NT2/D1 (cell line): ENCODE measurements at regions not wholly inside any gene's neighbourhood (a gene's known extent, or its start where the extent isn't known, plus 50 kb on each side); places are given as distances from the start of the nearest gene placed in this dataset.

ENCODE experiments used
- DNase-seq: peaks from one replicate; pipeline ENCODE4 v3.0.0-alpha.2; 2011; ENCODE audit warnings: low read depth, low spot score
- H3K27me3 ChIP-seq: 2 replicates; pipeline ENCODE4 v1.6.0; 2011; ENCODE audit warnings: mild to moderate bottlenecking; ENCODE audit not compliant: insufficient read length, insufficient read depth
- H3K36me3 ChIP-seq: 2 replicates; pipeline ENCODE4 v1.6.1; 2011; ENCODE audit warnings: mild to moderate bottlenecking, low read length, mixed read lengths; ENCODE audit not compliant: insufficient read depth, insufficient read length
- H3K4me1 ChIP-seq: 2 replicates; pipeline ENCODE4 v1.5.1; 2011; ENCODE audit not compliant: insufficient read depth, insufficient read length
- H3K4me3 ChIP-seq: 2 replicates; pipeline ENCODE4 v1.5.1; 2011; ENCODE audit warnings: low read depth; ENCODE audit not compliant: insufficient read length
- H3K9ac ChIP-seq: 2 replicates; pipeline ENCODE4 v1.6.0; 2011; ENCODE audit warnings: low read depth; ENCODE audit not compliant: insufficient read length
- H3K9me3 ChIP-seq: 2 replicates; pipeline ENCODE4 v1.5.1; 2011; ENCODE audit warnings: mild to moderate bottlenecking, low read length; ENCODE audit not compliant: insufficient read depth
- SUZ12 ChIP-seq: IDR thresholded peaks from 2 replicates; pipeline ENCODE4 v1.6.1; 2011; ENCODE audit not compliant: insufficient read length, insufficient read depth; ENCODE audit errors: extremely low read depth
- YY1 ChIP-seq: IDR thresholded peaks from 2 replicates; pipeline ENCODE4 v1.6.1; 2011; ENCODE audit not compliant: insufficient read length, insufficient read depth
- ZNF274 ChIP-seq: IDR thresholded peaks from 2 replicates; pipeline ENCODE4 v1.6.1; 2011; ENCODE audit warnings: mild to moderate bottlenecking, low read depth, low read length

DNA sequence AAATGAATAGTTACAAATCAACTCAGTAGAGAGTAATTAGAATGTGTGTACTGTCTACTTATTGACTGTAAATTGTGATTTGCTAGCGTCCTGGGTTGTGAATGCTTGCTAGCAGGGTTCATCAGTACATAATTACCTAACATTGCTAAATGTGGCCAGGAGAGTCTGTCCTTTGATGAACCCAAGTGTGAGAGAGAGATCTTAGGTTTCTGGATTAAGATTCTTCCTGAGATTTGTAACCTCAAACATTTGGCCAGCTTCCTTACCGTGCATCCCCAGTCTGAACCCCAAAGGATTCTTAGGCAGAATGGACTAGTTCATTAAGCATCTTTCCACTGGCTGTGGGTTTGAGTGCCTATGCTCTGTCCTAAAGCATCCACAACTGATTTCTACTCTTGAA lies 84.0 kb upstream of the ITPRID2 start:
- no peak overlapping the region for H3K9ac ChIP-seq
- H3K9me3 ChIP-seq, result no peaks in the 10 kb centered on the region
- no peak for DNase-seq
- TF ChIP-seq SUZ12 (no peak), ZNF274 (no peak)
- no peaks in the 10 kb centered on the region for H3K4me1 ChIP-seq
- H3K36me3 ChIP-seq, result no peaks in the 10 kb centered on the region
- H3K4me3 ChIP-seq, result no peak overlapping the region
- H3K27me3 ChIP-seq, result no peaks in the 10 kb centered on the region

DNA sequence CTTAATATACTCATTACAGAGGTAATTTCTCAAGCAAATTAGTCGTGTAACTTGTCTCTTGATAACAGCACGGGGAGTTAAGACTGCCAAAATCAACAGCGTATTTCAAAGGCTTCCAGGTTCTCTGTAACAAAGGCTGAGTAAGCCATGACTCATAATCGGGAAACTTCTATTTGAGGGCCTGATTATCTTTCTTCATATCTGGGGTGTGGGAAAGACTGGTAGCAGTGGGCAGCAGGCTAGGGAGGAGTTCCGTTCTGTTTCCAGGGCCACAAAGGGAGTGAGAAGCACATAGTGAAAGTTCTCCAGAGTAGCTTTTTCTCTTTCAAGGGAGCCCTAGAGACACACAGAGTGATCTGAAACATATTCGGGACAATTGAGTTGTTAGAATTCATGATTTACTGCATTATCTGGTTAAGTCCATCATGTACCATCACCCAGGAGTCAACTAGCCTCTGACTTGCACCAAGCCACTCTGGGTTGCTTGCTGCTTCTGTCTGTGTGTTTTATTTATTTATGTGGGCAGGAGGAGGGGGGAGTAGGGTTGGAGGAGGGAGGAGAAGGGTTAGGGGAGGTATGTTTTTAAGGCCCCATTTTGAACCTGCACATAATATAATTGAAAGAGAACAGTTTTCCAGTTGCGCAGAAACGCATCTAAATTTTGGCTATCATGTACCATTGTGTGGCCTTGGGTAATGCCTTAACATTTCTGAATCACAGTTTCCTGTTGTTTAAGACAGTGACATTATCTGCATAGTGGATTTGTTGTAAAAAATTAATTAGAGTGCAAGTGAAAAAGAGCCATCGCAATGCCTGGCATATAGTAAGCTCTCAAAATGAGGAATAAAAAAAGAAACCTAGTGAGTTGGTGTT lies 80.5 kb upstream of the ITPRID2 start:
- no peaks in the 10 kb centered on the region for H3K9me3 ChIP-seq
- no peaks in the 10 kb centered on the region for H3K4me1 ChIP-seq
- no peak for TF ChIP-seq ZNF274
- no peak for TF ChIP-seq YY1
- no peak for TF ChIP-seq SUZ12
- H3K9ac ChIP-seq, result no peak overlapping the region
- no peaks in the 10 kb centered on the region for H3K27me3 ChIP-seq
- no peak overlapping the region for H3K4me3 ChIP-seq
- DNase-seq, result no peak
- no peaks in the 10 kb centered on the region for H3K36me3 ChIP-seq

DNA sequence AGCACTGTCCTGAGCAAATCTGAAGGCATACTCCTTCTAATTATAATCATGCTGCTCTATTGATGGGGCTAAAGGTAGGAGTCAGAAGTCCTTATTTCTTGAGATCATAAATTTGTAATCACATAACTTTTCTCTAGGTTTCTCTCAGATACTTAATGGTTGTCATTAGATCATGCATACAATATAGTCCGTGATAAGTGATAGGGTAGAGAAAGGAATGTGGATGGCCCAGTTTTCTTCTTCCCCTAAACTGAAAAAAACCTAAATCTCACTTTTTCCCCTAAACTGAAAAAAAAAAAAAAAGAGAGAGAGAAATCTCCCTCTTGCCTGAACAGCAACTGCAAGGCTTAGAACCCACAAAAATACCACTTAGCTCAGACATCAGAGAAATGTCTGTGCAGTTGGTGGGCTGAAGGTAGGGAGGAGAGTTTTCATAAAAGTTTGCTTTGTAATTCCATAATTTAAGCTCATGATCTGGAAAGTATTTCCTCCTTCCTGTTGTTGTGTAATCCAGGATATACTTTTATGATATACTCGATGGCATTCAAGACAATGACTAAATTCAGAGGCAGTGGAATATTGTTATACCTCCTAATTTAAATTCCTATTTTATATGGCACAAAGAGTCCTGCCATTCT lies 79.3 kb upstream of the ITPRID2 start:
- no peak overlapping the region for H3K9ac ChIP-seq
- no peak for TF ChIP-seq ZNF274
- no peak for TF ChIP-seq SUZ12
- no peak for TF ChIP-seq YY1
- H3K27me3 ChIP-seq, result no peaks in the 10 kb centered on the region
- no peak for DNase-seq
- no peak overlapping the region for H3K4me3 ChIP-seq
- no peaks in the 10 kb centered on the region for H3K9me3 ChIP-seq
- no peaks in the 10 kb centered on the region for H3K36me3 ChIP-seq
- no peaks in the 10 kb centered on the region for H3K4me1 ChIP-seq

DNA sequence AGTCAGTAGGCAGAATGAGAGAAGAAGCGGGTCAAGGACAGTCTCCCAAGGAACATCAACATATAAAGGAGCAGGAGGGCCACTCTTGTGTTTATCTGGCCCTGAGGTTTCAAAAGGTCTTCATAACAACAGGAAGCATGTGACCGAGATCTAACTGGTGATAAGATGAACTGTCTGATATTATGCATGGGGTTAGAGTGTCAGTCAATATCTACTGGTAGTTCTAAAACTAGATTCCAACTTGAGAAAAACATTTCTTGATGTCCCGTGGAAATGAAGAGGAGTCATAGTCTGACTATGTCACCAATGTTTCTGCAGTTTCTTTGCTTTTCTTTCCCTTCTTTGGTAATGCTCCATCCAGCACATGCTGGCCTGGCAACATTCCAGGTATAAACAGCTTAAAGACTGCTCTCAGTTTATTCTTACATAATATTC lies 77.5 kb upstream of the ITPRID2 start:
- Histone ChIP-seq H3K4me1 (no peaks in the 10 kb centered on the region), H3K9me3 (no peaks in the 10 kb centered on the region), H3K9ac (no peak overlapping the region), H3K27me3 (no peaks in the 10 kb centered on the region), H3K36me3 (no peaks in the 10 kb centered on the region), H3K4me3 (no peak overlapping the region)
- TF ChIP-seq ZNF274 (no peak), YY1 (no peak)
- no peak for DNase-seq

DNA sequence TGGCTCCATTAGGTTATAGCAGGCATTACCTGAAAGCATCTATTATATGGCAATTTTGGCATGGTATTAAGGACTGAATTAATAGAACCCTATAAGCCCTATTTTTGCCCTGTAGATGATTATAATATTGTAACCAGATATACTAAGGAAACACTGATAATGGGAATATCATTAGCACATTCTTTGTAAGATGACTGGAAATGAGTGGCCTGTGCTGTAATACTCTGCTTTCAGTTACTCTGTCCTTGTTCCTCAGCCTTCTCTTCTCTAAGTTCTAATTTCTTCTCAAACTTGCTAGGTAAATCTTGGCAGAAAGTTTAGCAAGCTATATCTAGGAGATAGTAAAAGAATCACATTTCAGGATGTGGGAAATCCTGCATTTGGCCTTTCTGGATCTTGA lies 74.0 kb upstream of the ITPRID2 start:
- DNase-seq, result no peak
- TF ChIP-seq SUZ12 (no peak), YY1 (no peak), ZNF274 (no peak)
- Histone ChIP-seq H3K27me3 (no peaks in the 10 kb centered on the region), H3K9me3 (no peaks in the 10 kb centered on the region), H3K9ac (no peak overlapping the region), H3K4me3 (no peak overlapping the region), H3K36me3 (no peaks in the 10 kb centered on the region), H3K4me1 (no peaks in the 10 kb centered on the region)

DNA sequence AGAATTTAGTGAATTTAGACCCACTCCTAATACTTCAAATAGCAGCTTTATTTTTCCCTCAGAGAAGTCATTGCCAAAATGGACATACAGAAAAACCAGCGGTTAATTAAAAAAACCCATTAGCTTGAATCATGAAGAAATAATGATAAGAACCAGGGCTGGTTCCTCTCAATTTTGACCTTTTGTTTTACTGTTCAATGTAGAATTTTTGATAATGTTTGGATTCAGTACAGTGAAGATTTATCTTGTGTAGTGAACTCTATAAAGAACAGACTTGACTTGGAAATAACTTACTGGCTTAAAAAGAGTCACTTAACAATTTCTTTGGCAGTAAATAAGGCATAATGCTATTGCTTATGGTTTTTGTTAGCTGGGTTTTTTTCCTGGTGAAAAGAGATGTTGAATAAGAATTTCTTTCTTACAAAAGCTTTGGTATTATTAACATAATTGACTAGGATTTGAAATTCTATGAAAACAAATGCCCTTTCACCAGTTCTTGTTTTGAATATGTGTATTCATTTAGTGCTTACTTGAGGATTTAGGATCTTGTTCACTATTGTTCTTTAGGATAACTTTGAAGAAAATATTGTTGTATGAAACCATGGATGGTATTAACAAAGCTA lies 73.4 kb upstream of the ITPRID2 start:
- H3K9ac ChIP-seq, result no peak overlapping the region
- H3K4me3 ChIP-seq, result no peak overlapping the region
- H3K9me3 ChIP-seq, result no peaks in the 10 kb centered on the region
- no peaks in the 10 kb centered on the region for H3K36me3 ChIP-seq
- TF ChIP-seq ZNF274, result no peak
- H3K27me3 ChIP-seq, result no peaks in the 10 kb centered on the region
- H3K4me1 ChIP-seq, result no peaks in the 10 kb centered on the region
- DNase-seq, result no peak

DNA sequence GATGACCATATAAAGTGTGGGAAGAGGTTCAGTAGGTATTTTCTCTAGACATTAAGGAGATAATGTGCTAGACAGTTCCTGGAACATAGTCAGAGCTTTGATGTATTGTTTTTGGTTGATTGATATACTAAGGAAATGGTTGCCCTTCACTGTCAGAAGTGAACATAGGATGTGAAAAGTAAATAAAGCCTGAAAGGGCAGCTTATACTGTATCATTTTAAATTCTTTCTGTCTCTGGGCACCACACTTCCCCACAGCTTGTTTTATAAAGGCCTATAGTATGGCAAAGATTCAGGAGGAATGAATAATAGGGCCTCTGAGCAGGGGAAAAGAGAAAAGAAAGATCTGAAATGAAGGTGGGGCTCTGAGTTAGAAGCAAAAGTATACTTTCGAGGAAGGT lies 72.7 kb upstream of the ITPRID2 start:
- Histone ChIP-seq H3K9ac (no peak overlapping the region), H3K4me1 (no peaks in the 10 kb centered on the region), H3K4me3 (no peak overlapping the region), H3K9me3 (no peaks in the 10 kb centered on the region), H3K36me3 (no peaks in the 10 kb centered on the region), H3K27me3 (no peaks in the 10 kb centered on the region)
- TF ChIP-seq ZNF274, result no peak
- TF ChIP-seq YY1, result no peak
- no peak for TF ChIP-seq SUZ12
- DNase-seq, result no peak

DNA sequence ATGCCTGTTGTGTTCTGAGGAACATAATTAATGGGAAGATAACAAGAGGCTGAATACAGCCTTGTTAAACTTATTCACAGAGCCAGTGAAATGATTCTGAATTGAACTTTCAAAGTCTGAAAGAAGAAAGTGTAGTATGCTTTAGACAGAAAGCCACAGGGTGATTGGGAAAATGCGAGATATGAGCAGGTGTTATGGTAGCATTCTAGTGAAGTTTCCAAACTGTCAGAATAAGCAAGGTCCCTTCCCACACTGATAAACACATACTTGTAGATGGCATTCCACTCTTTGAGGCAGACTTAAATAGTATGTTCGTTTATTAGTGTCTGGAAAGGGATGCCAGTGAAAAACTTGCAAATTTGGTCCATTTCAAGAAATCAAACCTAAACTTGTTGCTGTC lies 70.5 kb upstream of the ITPRID2 start:
- Histone ChIP-seq H3K27me3 (no peaks in the 10 kb centered on the region), H3K4me1 (no peaks in the 10 kb centered on the region), H3K9ac (no peak overlapping the region), H3K36me3 (no peaks in the 10 kb centered on the region), H3K9me3 (no peaks in the 10 kb centered on the region), H3K4me3 (no peak overlapping the region)
- DNase-seq, result no peak
- TF ChIP-seq ZNF274 (no peak), YY1 (no peak), SUZ12 (no peak)
